ENCODE measurements at regions not wholly inside any gene's neighbourhood (a gene's known extent, or its start where the extent isn't known, plus 50 kb on each side); places are given as distances from the start of the nearest gene placed in this dataset.
A peak's percentile ranks its signal among the peaks of the same experiment; 100 is the strongest.
"Not testable (repeated sequence)": the region's sequence is repeated elsewhere in the genome, so short reads cannot be mapped to it uniquely, and the experiment has no call there.

DNA sequence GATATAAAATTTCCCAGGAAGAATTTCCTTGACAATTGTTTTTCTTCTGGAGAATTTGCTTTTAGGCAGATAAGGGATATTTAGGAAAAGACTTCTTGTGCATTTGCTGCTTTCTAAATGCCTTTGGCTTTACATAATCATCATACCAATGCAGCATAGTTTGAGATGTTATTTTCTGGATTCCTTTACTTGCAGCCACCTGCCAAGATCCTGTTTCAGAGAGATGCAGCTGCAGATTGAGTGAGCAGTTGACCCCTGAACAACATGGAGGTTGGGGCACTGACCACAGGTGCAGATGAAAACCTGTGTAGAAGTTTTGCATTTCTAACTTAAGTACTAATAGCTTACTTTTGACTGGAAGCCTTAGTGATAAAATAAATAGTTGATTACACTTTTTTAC lies 257.9 kb downstream of the RPIA start:
- TF ChIP-seq, protein P1, sequence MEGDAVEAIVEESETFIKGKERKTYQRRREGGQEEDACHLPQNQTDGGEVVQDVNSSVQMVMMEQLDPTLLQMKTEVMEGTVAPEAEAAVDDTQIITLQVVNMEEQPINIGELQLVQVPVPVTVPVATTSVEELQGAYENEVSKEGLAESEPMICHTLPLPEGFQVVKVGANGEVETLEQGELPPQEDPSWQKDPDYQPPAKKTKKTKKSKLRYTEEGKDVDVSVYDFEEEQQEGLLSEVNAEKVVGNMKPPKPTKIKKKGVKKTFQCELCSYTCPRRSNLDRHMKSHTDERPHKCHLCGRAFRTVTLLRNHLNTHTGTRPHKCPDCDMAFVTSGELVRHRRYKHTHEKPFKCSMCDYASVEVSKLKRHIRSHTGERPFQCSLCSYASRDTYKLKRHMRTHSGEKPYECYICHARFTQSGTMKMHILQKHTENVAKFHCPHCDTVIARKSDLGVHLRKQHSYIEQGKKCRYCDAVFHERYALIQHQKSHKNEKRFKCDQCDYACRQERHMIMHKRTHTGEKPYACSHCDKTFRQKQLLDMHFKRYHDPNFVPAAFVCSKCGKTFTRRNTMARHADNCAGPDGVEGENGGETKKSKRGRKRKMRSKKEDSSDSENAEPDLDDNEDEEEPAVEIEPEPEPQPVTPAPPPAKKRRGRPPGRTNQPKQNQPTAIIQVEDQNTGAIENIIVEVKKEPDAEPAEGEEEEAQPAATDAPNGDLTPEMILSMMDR (IDR thresholded peaks at IDR 0.05; ENCODE audit: low read depth, low read length): no peak
- no peak overlapping the region for H3K4me3 ChIP-seq (replicated peaks in 1 of 2; ENCODE audit: low read depth in 2 of 2, low read length in 2 of 2)
- DNase-seq (ENCODE audit: low read depth in 2 of 2): no peak

DNA sequence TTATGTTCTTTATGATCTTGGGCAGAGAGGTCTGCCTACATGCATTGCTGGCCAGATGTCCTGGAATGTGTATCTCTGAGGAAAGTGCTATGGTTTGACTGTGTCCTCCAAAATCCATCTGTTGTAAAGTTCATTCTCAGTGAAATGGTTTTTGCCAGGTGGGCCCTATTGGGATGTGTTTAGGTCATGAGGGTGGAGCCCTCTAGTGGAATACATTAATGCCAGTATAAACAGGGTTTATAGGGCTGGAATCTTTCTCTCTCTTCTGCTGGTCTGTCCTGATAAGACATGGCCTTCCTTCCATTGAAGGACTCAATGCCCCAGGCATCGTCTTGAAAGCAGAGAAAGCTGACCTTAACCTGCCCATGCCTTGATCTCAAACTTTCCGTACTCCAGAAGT lies 258.5 kb downstream of the RPIA start:
- TF ChIP-seq, protein P1 (IDR thresholded peaks at IDR 0.05; ENCODE audit: low read depth, low read length): no peak
- DNase-seq (ENCODE audit: low read depth in 2 of 2): peak in 1 of 2 donors; percentile 7
- no peak overlapping the region for H3K4me3 ChIP-seq (replicated peaks in 1 of 2; ENCODE audit: low read depth in 2 of 2, low read length in 2 of 2)

DNA sequence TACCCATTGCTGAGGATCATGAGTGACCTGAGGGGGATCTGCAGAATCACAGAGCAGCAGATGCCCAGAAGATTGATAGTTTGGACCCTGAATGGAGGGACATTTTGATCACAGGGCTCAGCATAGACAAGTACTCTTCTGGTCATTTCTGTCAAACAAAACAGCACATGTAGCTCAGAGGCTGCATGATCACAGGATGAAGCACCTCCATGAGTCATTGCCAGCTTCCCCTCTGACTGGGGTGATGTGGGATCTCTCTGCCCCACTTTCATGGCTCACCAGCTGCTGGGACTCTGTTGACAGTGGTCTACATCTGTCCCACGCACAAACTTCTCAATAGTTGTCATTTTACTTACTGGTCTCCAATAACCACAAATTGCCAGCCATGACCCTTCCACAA lies 264.1 kb downstream of the RPIA start:
- H3K4me3 ChIP-seq (replicated peaks in 1 of 2; ENCODE audit: low read depth in 2 of 2, low read length in 2 of 2): no peak overlapping the region
- TF ChIP-seq, protein P1 (IDR thresholded peaks at IDR 0.05; ENCODE audit: low read depth, low read length): no peak
- no peak for DNase-seq (ENCODE audit: low read depth in 2 of 2)

DNA sequence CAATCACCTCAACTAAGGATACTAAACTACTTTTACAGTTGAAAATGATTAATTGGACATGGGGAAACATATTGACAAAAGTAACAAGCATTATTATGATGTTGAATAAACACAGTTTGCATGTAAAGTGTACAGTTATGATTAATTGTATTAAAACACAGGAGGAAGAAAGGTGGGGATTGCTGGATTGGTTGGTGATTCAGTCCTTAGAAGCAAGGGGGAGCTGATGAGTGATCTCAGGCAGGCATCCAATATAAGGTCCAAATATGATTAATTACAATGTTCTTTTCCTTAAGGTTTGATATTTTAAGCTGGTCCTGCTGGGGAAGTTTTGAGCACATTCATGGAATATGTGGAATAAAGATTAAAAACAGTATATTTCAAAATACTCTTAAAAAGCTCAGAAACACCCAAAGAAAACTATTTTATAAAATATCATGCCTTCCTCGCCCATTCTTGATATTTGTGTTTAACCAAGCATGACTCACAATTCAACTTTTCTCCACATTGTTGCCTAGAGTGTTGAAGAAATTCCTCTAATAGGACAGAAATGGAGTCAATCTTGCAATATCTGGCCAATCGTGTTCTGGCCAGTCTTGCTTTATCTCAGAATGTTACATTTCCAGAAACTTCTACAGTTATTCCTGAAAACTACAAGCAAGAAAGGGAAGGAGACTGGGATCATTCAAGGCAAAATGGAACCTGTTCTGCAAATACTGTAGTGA lies 268.2 kb downstream of the RPIA start:
- H3K4me3 ChIP-seq (replicated peaks in 1 of 2; ENCODE audit: low read depth in 2 of 2, low read length in 2 of 2): no peak overlapping the region
- TF ChIP-seq, protein P1 (IDR thresholded peaks at IDR 0.05; ENCODE audit: low read depth, low read length): no peak
- DNase-seq (ENCODE audit: low read depth in 2 of 2): peak; percentile 3 to 5

DNA sequence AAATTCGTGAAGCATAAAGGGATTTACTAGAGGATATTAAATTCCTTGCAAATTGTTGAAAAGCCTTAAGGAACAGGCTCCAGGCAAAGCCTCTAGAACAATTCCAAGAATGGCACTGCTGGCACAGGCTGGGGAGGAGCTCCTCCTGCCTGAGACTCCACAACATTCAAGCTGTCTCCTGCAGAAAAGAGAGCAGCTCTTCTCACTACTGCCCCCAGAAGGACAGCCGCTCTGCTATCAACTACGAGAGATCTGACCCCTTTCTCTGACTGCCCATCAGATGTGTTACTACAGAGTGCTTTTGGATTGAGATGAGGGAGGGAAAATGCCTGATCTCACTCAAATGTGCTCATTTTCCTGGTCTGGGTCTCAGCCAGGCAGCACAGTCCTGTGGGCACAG lies 269.9 kb downstream of the RPIA start:
- H3K4me3 ChIP-seq (replicated peaks in 1 of 2; ENCODE audit: low read depth in 2 of 2, low read length in 2 of 2); DNase-seq (ENCODE audit: low read depth in 2 of 2): not testable (repeated sequence)

DNA sequence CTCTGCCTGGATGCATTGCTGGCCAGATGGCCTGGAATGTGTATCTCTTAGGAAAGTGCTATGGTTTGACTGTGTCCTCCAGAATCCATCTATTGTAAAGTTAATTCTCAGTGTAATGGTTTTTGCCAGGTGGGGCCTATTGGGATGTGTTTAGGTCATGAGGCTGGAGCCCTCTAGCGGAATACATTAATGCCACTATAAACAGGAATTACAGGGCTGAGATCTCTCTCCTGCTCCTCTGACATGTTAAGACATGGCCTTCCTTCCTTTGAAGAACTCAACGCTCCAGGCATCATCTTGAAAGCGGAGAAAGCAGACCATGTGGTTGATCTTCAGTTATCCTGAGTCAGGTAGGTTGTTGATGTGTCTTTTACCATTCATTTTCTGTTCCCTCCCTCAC lies 276.4 kb downstream of the RPIA start:
- peak in 1 of 2 donors; percentile 3 for DNase-seq (ENCODE audit: low read depth in 2 of 2)
- TF ChIP-seq, protein P1 (IDR thresholded peaks at IDR 0.05; ENCODE audit: low read depth, low read length): no peak
- no peak overlapping the region for H3K4me3 ChIP-seq (replicated peaks in 1 of 2; ENCODE audit: low read depth in 2 of 2, low read length in 2 of 2)

DNA sequence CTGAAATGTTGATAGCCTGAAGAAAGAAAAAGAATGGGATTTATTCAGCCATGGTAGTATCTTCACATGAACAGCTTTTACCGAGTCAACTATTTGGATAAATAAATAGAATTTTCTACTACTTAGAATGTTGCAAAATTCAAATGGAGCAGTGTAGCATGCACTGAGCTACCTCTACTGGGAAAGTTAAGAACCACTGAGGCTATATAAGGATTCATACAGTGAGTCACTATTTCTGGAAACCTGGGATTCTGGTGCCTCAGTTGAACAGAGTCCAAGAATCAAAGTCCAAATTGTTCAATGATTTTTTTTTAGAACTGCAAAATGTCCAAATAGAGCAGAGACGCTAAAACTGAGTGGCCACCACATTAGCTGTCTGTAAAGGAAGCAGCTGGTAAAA lies 286.5 kb downstream of the RPIA start:
- DNase-seq (ENCODE audit: low read depth in 2 of 2); H3K4me3 ChIP-seq (replicated peaks in 1 of 2; ENCODE audit: low read depth in 2 of 2, low read length in 2 of 2): not testable (repeated sequence)

DNA sequence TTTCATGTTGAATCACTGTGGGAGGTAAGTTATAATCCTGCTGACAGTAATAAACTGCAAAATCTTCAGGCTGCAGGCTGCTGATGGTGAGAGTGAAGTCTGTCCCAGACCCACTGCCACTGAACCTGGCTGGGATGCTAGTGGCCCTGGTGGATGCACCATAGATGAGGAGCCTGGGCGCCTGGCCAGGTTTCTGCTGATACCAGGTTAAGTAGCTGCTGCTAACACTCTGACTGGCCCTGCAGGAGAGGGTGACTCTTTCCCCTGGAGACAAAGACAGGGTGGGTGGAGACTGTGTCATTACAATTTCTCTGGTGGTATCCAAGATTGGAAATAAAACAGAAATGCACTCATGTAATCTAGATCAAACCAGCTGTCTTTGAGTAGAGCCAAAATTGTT lies 287.0 kb downstream of the RPIA start:
- H3K4me3 ChIP-seq (replicated peaks in 1 of 2; ENCODE audit: low read depth in 2 of 2, low read length in 2 of 2); DNase-seq (ENCODE audit: low read depth in 2 of 2): not testable (repeated sequence)

DNA sequence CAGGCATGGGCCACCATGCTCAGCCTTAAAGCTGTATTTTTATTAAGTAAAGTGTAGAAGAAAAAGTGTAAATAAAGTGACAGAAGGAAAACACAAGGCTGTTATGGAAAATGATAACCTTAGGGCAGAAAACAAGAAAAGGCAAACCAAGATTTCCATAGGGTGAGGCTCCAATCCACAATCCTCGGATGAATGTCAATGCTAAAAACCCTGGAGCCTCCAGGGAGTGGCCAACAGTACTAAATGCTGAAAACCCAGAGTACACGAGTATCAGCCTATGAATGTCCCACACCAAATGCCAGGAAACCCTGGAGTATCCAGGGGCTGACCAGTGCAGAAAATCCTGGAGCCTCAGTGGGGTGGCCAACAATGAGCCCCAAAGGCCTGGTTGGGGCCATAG lies 292.6 kb downstream of the RPIA start:
- H3K4me3 ChIP-seq (replicated peaks in 1 of 2; ENCODE audit: low read depth in 2 of 2, low read length in 2 of 2); DNase-seq (ENCODE audit: low read depth in 2 of 2): not testable (repeated sequence)

DNA sequence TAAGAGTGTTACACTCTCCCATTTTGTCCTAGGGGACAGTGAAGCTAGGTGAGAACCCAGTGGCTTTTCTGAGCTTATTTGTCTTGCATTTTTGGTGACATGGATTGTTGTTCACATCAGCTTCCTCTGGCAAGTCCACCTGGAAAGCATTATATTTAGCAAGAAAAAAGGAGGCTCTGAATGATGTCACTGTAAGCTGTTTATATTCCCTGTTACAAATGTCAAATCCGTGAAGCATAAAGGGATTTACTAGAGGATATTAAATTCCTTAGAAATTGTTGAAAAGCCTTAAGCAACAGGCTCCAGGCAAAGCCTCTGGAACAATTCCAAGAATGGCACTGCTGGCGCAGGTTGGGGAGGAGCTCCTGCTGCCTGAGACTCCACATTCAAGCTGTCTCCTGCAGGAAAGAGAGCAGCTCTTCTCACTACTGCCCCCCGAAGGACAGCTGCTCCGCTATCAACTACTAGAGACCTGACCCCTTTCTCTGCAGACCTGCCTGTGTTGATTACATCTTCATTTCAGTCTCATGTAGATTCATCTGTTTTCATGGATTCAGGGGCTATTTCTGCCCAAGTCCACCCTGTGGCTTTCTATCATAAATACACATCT lies 295.4 kb downstream of the RPIA start:
- DNase-seq (ENCODE audit: low read depth in 2 of 2); H3K4me3 ChIP-seq (replicated peaks in 1 of 2; ENCODE audit: low read depth in 2 of 2, low read length in 2 of 2): not testable (repeated sequence)

DNA sequence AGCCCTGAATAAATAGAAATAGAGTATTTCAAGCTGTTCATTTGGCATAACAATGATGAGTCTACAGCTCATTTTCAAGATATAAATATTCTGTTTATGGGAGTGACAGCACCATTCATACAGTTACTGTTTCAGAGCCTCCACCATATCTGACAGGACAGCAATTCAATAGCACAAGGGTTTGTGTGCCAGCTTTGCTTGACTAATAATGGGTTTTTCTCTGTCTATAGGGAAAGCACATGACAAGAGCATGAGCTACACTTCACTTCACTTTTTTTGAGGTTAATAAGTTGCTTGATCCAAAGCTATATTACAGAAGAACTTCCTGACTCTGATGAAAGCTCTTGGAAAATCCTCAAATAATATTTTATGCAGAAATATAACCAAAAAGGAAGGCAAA lies 297.1 kb downstream of the RPIA start:
- DNase-seq (ENCODE audit: low read depth in 2 of 2); H3K4me3 ChIP-seq (replicated peaks in 1 of 2; ENCODE audit: low read depth in 2 of 2, low read length in 2 of 2): not testable (repeated sequence)

DNA sequence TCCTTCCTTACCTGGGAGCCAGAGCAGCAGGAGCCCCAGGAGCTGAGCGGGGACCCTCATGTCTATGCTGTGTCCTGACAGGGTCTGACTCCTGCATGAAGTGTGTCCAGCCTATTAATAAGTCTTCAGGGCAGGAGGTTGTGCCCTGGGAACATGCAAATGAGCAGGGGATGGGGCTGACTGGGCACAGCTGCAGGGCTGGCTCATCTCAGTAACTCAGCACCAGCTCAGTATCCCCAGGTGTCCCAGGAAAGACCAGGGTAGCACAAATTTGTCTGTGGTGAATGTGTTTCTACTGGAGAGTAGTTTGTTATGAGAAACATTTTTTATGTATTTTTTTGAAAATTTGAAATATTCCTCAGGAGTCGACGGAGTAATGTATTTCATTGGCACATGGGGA lies 301.3 kb downstream of the RPIA start:
- not testable (repeated sequence) for DNase-seq (ENCODE audit: low read depth in 2 of 2); H3K4me3 ChIP-seq (replicated peaks in 1 of 2; ENCODE audit: low read depth in 2 of 2, low read length in 2 of 2)

Data from cardiac fibroblast (primary cell).